OCI-LY1 (cell line): ENCODE measurements at regions not wholly inside any gene's neighbourhood (a gene's known extent, or its start where the extent isn't known, plus 50 kb on each side); places are given as distances from the start of the nearest gene placed in this dataset.

Experiments
- H2AFZ ChIP-seq: fragments of 200-600 bp; sonication (generic), shearing (Covaris generic); 2 replicates; pipeline ENCODE4 v1.6.0; 2014; ENCODE audit warnings: antibody characterized with exemption, mild to moderate bottlenecking, low read length
- H3F3A ChIP-seq: fragments of 200-600 bp; sonication (generic), shearing (Covaris generic); 2 replicates; pipeline ENCODE4 v1.6.0; 2014; ENCODE audit warnings: mild to moderate bottlenecking, antibody characterized with exemption, low read length, moderate library complexity; ENCODE audit not compliant: insufficient read depth
- H3K27ac ChIP-seq: fragments of 200-600 bp; sonication (generic); 2 replicates; pipeline ENCODE4 v1.5.1; 2014; ENCODE audit warnings: low read length, mixed run types, mild to moderate bottlenecking, low read depth; ENCODE audit not compliant: poor library complexity, severe bottlenecking
- H3K27me3 ChIP-seq: fragments of 200-600 bp; sonication (generic); 2 replicates; pipeline ENCODE4 v1.6.0; 2014; ENCODE audit warnings: antibody characterized with exemption, mild to moderate bottlenecking, low read length, moderate library complexity; ENCODE audit not compliant: insufficient read depth
- H3K36me3 ChIP-seq: fragments of 200-600 bp; sonication (generic); 2 replicates; pipeline ENCODE4 v1.6.1; 2014; ENCODE audit warnings: mild to moderate bottlenecking, antibody characterized with exemption, low read length, moderate library complexity, mixed read lengths; ENCODE audit not compliant: insufficient read depth
- H3K4me1 ChIP-seq: fragments of 200-600 bp; sonication (generic); 2 replicates; pipeline ENCODE4 v1.5.1; 2014; ENCODE audit warnings: mild to moderate bottlenecking, low read length, moderate library complexity; ENCODE audit not compliant: insufficient read depth, severe bottlenecking
- H3K4me2 ChIP-seq: fragments of 200-600 bp; sonication (generic), shearing (Covaris generic); 2 replicates; pipeline ENCODE4 v1.6.1; 2014; ENCODE audit warnings: low read length
- H3K4me3 ChIP-seq: fragments of 200-600 bp; sonication (generic); 2 replicates; pipeline ENCODE4 v1.5.1; 2014; ENCODE audit warnings: low read length, low read depth, mild to moderate bottlenecking, mixed read lengths; ENCODE audit not compliant: poor library complexity, severe bottlenecking
- H3K79me2 ChIP-seq: fragments of 200-600 bp; shearing (Covaris generic); 2 replicates; pipeline ENCODE4 v1.6.1; 2016; ENCODE audit warnings: mixed run types, low read length, mixed read lengths; ENCODE audit not compliant: insufficient read depth
- H3K9ac ChIP-seq: fragments of 200-600 bp; sonication (generic), shearing (Covaris generic); 2 replicates; pipeline ENCODE4 v1.6.1; 2014; ENCODE audit warnings: mild to moderate bottlenecking, low read length, mixed read lengths
- H3K9me2 ChIP-seq: fragments of 200-600 bp; sonication (generic), shearing (Covaris generic); 2 replicates; pipeline ENCODE4 v1.6.1; 2014; ENCODE audit warnings: low read depth, mild to moderate bottlenecking, low read length, mixed read lengths
- H3K9me3 ChIP-seq: fragments of 200-600 bp; shearing (Covaris generic); 2 replicates; pipeline ENCODE4 v1.6.1; 2014; ENCODE audit warnings: low read length, mixed read lengths
- H4K20me1 ChIP-seq: fragments of 200-600 bp; sonication (generic), shearing (Covaris generic); 2 replicates; pipeline ENCODE4 v1.6.0; 2016; ENCODE audit warnings: mild to moderate bottlenecking, low read length; ENCODE audit not compliant: insufficient read depth
- CTCF ChIP-seq: fragments of 200-600 bp; sonication (generic), shearing (Covaris generic); IDR thresholded peaks from 2 replicates; pipeline ENCODE4 v1.5.1; 2017; ENCODE audit warnings: mild to moderate bottlenecking, antibody characterized with exemption, low read length, moderate library complexity, mixed read lengths
- EZH2 ChIP-seq: fragments of 200-600 bp; sonication (generic), shearing (Covaris generic); IDR thresholded peaks from 2 replicates; pipeline ENCODE4 v1.8.0; 2017; ENCODE audit warnings: borderline replicate concordance, mixed run types, mild to moderate bottlenecking, antibody characterized with exemption, low read length, moderate library complexity, mixed read lengths

- Histone ChIP-seq H3K9me3 (no peaks in the 10 kb centered on the region), H3F3A (no peaks in the 10 kb centered on the region), H3K27me3 (no peaks in the 10 kb centered on the region), H3K9me2 (no peaks in the 10 kb centered on the region), H3K9ac (no peak overlapping the region), H3K4me2 (no peak overlapping the region), H3K79me2 (no peaks in the 10 kb centered on the region), H2AFZ (no peak overlapping the region), H3K27ac (no peak overlapping the region), H3K4me3 (no peak overlapping the region), H3K36me3 (no peaks in the 10 kb centered on the region), H4K20me1 (no peaks in the 10 kb centered on the region), H3K4me1 (no peaks in the 10 kb centered on the region)
- no peak for TF ChIP-seq CTCF
- TF ChIP-seq EZH2: no peak
Observed at GRCh38 chr1:165014753-165015152, 341.8 kb downstream of the LMX1A start.

DNA sequence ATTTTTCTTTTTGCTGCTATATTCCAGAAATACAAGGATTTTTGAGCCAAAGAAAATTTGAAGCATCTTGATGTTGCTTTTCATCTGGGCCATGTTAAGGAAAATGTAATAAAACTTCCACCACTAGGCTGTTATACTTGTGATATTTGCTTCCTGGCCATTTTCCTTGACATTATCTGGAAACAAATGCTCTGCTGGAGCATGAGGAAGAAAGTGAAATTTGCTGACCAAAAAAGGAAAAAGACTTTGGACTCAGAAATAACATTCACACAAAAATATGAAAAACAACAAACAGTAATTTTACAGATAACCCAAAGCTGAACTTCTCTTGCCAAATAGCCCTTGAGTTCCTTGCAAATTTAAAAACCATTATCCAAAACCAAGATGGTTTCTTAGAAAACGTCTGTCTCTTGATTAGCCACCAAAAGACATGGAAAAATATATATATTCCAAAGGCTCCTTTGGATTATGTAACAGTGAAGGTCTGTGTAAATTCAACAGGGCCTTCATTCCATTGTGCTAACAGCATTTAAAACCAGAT is 344.5 kb downstream of the LMX1A start:
- Histone ChIP-seq H4K20me1 (no peaks in the 10 kb centered on the region), H2AFZ (no peak overlapping the region), H3K9me3 (no peaks in the 10 kb centered on the region), H3K27me3 (no peaks in the 10 kb centered on the region), H3K4me2 (no peak overlapping the region), H3F3A (no peaks in the 10 kb centered on the region), H3K4me3 (no peak overlapping the region), H3K9me2 (no peaks in the 10 kb centered on the region), H3K9ac (no peak overlapping the region), H3K36me3 (no peaks in the 10 kb centered on the region), H3K4me1 (no peaks in the 10 kb centered on the region), H3K27ac (no peak overlapping the region), H3K79me2 (no peaks in the 10 kb centered on the region)
- TF ChIP-seq CTCF (no peak), EZH2 (no peak)

DNA sequence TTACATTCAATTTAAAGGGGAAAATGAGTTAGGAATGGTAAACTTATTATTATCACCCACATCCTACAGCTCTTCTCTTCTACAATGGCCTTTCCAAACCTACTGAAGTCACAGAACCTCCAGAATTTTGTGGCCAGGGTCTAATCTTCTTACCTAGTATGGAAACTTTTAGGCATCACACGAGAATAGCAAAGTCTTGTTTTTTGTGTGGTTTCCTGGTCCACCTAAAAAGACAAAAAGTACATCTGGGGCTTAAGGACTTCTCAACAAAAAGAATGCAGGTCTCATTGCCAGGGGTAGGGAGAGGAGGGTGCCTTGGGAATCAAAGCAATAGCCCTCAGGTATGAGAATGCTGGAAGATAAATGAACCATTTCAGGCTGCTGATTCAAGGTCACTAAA is 345.3 kb downstream of the LMX1A start:
- no peaks in the 10 kb centered on the region for H4K20me1 ChIP-seq
- no peak for TF ChIP-seq CTCF
- no peak for TF ChIP-seq EZH2
- H3K79me2 ChIP-seq: no peaks in the 10 kb centered on the region
- H3K27me3 ChIP-seq: no peaks in the 10 kb centered on the region
- H3K4me2 ChIP-seq: no peak overlapping the region
- no peak overlapping the region for H3K27ac ChIP-seq
- no peaks in the 10 kb centered on the region for H3K9me3 ChIP-seq
- no peak overlapping the region for H3K9ac ChIP-seq
- no peaks in the 10 kb centered on the region for H3F3A ChIP-seq
- no peak overlapping the region for H3K4me3 ChIP-seq
- H3K36me3 ChIP-seq: no peaks in the 10 kb centered on the region
- H3K9me2 ChIP-seq: no peaks in the 10 kb centered on the region
- no peaks in the 10 kb centered on the region for H3K4me1 ChIP-seq
- H2AFZ ChIP-seq: no peak overlapping the region
